Vagina (tissue), 2 donors: ENCODE measurements at regions not wholly inside any gene's neighbourhood (a gene's known extent, or its start where the extent isn't known, plus 50 kb on each side); places are given as distances from the start of the nearest gene placed in this dataset.

Source experiments
- DNase-seq, 2 donors: peaks; one replicate each; pipeline ENCODE4 v3.0.0-alpha.2; 2017; ENCODE audit errors: extremely low spot score in 2 of 2
- H3K27ac ChIP-seq: fragments of 200-600 bp; sonication (generic); one replicate; pipeline ENCODE4 v1.5.1; 2019
- H3K27me3 ChIP-seq: fragments of 200-600 bp; sonication (generic); one replicate; pipeline ENCODE4 v1.5.1; 2019
- H3K36me3 ChIP-seq, 2 donors: fragments of 200-600 bp; sonication (generic); one replicate each; pipeline ENCODE4 v1.5.1; 2017 to 2019
- H3K4me1 ChIP-seq: fragments of 200-600 bp; sonication (generic); one replicate; pipeline ENCODE4 v1.5.1; 2019
- H3K4me3 ChIP-seq, 2 donors: fragments of 200-600 bp; sonication (generic); 1 replicate in 1 of 2; 2 replicates in 1 of 2; pipeline ENCODE4 v1.5.1; 2016 to 2019
- H3K9me3 ChIP-seq: fragments of 200-600 bp; sonication (generic); one replicate; pipeline ENCODE4 v1.5.1; 2019
- POLR2A ChIP-seq, 2 donors: fragments of 450-650 bp; IDR thresholded peaks; one replicate each; pipeline ENCODE4 v1.6.1; 2017; ENCODE audit warnings: antibody characterized with exemption in 2 of 2, mild to moderate bottlenecking in 2 of 2, moderate library complexity in 2 of 2
- POLR2AphosphoS5 ChIP-seq, 2 donors: sonication (generic); formaldehyde crosslinking; IDR thresholded peaks; one replicate each; pipeline ENCODE4 v1.9.0; 2017; ENCODE audit warnings: antibody characterized with exemption in 2 of 2, mild to moderate bottlenecking in 2 of 2, low read depth in 1 of 2; ENCODE audit not compliant: insufficient read depth in 1 of 2
- intact Hi-C: fragments of 100-400 bp; cut with DNase I; formaldehyde crosslinking; loops from one replicate; pipeline ENCODE4 v1.15.1; 2023
- TF ChIP-seq, protein P1 (sequence below), 3 experiments: fragments of 450-650 bp in 2 of 3; fragments of 200-600 bp in 1 of 3; sonication (generic) in 1 of 3; IDR thresholded peaks; one replicate each; pipeline ENCODE4 v1.5.1; 2017 to 2019; ENCODE audit warnings: antibody characterized with exemption in 3 of 3, mild to moderate bottlenecking in 2 of 3, moderate library complexity in 2 of 3

DNA sequence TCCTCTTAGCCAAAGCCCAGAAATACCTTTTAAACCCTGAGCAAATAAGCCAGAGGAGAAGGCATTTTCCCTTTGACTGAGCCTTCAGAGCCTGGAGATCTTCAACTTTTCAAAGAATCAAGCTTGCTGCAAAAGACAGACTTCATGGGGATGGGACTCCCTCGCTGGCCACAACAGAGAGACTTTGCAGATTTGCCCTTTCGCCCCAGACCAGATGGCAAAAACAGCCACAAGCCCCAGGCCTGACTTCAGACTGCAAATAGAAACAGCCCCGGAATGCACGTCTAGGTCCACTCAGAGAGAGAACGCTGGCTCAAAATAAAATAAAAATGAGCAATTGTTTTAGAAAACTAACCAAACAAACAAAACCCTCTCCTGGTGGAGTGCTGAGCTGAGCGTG lies 114.6 kb upstream of the MED13L start:
- intact Hi-C loops: no loop called here
- Histone ChIP-seq H3K4me1 (peaks cover 10% of the 10 kb centered on the region), H3K36me3 (no peaks in the 10 kb centered on the region), H3K27me3 (no peaks in the 10 kb centered on the region), H3K4me3 (no peak overlapping the region), H3K9me3 (no peaks in the 10 kb centered on the region), H3K27ac (no peak overlapping the region)
- TF ChIP-seq POLR2AphosphoS5 (IDR thresholded peaks at IDR 0.05; ENCODE audit: insufficient read depth in 1 of 2, low read depth in 1 of 2) (no peak), POLR2A (IDR thresholded peaks at IDR 0.05) (no peak)
- TF ChIP-seq, protein P1, sequence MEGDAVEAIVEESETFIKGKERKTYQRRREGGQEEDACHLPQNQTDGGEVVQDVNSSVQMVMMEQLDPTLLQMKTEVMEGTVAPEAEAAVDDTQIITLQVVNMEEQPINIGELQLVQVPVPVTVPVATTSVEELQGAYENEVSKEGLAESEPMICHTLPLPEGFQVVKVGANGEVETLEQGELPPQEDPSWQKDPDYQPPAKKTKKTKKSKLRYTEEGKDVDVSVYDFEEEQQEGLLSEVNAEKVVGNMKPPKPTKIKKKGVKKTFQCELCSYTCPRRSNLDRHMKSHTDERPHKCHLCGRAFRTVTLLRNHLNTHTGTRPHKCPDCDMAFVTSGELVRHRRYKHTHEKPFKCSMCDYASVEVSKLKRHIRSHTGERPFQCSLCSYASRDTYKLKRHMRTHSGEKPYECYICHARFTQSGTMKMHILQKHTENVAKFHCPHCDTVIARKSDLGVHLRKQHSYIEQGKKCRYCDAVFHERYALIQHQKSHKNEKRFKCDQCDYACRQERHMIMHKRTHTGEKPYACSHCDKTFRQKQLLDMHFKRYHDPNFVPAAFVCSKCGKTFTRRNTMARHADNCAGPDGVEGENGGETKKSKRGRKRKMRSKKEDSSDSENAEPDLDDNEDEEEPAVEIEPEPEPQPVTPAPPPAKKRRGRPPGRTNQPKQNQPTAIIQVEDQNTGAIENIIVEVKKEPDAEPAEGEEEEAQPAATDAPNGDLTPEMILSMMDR (IDR thresholded peaks at IDR 0.05): no peak
- DNase-seq: no peak

DNA sequence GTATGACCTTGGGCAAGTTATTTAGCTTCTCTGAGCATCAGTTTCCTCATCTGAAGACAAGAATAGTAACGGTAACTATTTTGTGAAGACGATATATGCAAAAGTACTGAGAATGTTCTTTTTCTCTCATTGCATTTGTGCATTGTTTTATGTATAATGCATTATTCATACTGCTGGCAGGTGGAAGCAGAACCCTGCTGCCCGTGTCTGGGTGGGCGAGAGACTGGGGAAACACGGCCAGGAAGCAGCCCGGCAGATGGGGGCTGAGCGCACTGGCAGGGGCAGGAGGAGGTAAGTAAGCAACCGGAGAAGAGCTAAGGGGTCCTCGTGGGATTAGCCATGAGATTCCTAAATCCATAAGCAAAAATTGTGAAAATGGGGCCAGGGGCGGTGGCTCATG lies 115.8 kb upstream of the MED13L start:
- H3K27me3 ChIP-seq: no peaks in the 10 kb centered on the region
- no peak overlapping the region for H3K27ac ChIP-seq
- intact Hi-C loops: no loop called here
- TF ChIP-seq, protein P1 (IDR thresholded peaks at IDR 0.05): no peak
- TF ChIP-seq POLR2AphosphoS5 (IDR thresholded peaks at IDR 0.05; ENCODE audit: insufficient read depth in 1 of 2, low read depth in 1 of 2): no peak
- no peak for TF ChIP-seq POLR2A (IDR thresholded peaks at IDR 0.05)
- DNase-seq: no peak
- H3K36me3 ChIP-seq: no peaks in the 10 kb centered on the region
- no peaks in the 10 kb centered on the region for H3K9me3 ChIP-seq
- peaks cover 10% of the 10 kb centered on the region for H3K4me1 ChIP-seq
- no peak overlapping the region for H3K4me3 ChIP-seq

DNA sequence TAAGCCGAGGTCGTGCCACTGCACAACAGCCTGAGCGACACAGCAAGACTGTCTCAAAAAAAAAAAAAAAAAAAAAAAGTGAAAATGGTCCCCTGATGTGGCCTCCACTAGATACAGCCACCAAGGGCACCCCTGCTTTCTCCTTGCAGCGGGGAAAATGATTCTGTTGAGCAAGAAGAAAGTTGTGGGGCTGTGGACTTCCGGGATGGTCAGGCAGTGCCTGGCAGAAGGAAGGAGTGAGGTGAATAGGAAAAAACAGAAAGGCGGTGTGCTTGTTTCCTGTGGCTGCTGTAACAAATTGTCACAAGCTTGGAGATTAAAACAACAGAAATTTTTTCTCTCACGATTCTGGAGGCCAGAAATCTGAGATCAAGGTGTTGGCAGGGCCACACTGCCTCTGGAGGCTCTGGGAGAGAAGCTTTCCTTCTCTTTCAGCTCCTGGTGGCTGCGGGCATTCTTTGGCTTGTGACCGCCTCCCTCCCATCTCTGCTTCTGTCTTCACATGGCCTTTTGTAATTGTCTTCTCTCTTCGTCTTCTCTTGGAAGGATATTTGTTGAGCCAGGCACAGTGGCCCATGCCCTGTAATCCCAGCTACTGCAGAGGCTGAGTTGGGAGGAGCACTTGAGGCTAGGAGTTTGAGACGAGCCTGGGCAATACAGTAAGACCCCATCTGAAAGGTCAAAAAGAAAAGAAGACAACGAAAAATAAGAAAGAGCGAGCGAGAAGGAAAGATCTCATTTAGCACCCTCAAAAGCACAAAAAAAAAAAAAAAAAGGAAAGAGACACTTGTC lies 116.6 kb upstream of the MED13L start:
- intact Hi-C loops: no loop called here

DNA sequence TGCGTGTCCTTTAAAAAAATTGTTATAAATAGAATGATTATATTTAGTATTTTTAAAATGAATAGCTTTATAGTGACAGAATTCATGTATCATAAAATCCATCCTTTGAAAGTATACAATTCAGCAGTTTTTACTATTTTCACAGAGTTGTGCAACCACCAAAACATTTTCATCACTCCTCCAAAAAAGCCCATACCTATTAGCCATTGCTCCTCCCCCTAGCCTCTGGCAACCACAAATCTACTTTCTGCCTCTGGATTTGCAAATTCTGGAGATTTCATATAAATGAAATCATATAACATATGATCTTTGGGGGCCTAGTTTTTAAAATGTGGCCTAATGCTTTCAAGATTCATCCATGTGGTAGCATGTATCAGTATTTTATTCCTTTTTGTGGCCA lies 117.9 kb upstream of the MED13L start:
- Histone ChIP-seq H3K4me1 (no peaks in the 10 kb centered on the region), H3K9me3 (no peaks in the 10 kb centered on the region), H3K4me3 (no peak overlapping the region), H3K27ac (no peak overlapping the region), H3K36me3 (no peaks in the 10 kb centered on the region), H3K27me3 (no peaks in the 10 kb centered on the region)
- intact Hi-C loops: no loop called here
- DNase-seq: no peak
- TF ChIP-seq, protein P1 (IDR thresholded peaks at IDR 0.05): no peak
- no peak for TF ChIP-seq POLR2A (IDR thresholded peaks at IDR 0.05)
- TF ChIP-seq POLR2AphosphoS5 (IDR thresholded peaks at IDR 0.05; ENCODE audit: insufficient read depth in 1 of 2, low read depth in 1 of 2): no peak

More for the DNA sequence above, 116.6 kb upstream of the MED13L start:
- Histone ChIP-seq H3K27me3 (no peaks in the 10 kb centered on the region), H3K9me3 (no peaks in the 10 kb centered on the region), H3K4me3 (no peak overlapping the region), H3K36me3 (no peaks in the 10 kb centered on the region), H3K27ac (no peak overlapping the region), H3K4me1 (peaks cover 8% of the 10 kb centered on the region)
- DNase-seq: no peak
- TF ChIP-seq, protein P1 (IDR thresholded peaks at IDR 0.05): no peak
- TF ChIP-seq POLR2A (IDR thresholded peaks at IDR 0.05): no peak
- TF ChIP-seq POLR2AphosphoS5 (IDR thresholded peaks at IDR 0.05; ENCODE audit: insufficient read depth in 1 of 2, low read depth in 1 of 2): no peak

DNA sequence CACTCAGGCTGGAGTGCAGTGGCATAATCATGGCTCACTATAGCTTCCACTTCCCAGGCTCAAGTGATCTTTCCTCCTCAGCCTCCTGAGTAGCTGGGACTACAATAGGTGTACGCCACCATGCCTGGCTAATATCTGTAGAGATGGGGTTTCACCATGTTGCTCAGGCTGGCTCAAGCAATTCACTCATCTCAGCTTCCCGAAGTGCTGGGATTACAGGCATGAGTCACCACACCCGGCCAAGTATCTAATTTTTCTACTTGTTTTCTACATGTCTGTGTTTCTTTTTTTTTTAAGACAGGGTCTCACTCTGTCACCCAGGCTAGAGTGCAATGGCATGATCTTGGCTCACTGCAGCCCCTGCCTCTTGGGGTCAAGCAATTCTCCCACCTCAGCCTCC lies 119.7 kb upstream of the MED13L start:
- intact Hi-C loops: no loop called here
- no peaks in the 10 kb centered on the region for H3K36me3 ChIP-seq
- no peak for TF ChIP-seq POLR2A (IDR thresholded peaks at IDR 0.05)
- TF ChIP-seq, protein P1 (IDR thresholded peaks at IDR 0.05): no peak
- TF ChIP-seq POLR2AphosphoS5 (IDR thresholded peaks at IDR 0.05; ENCODE audit: insufficient read depth in 1 of 2, low read depth in 1 of 2): no peak

More for the DNA sequence above, 119.7 kb upstream of the MED13L start:
- no peak overlapping the region for H3K4me3 ChIP-seq
- DNase-seq: no peak
- H3K27ac ChIP-seq: no peak overlapping the region
- peaks cover 5% of the 10 kb centered on the region for H3K4me1 ChIP-seq
- H3K9me3 ChIP-seq: no peaks in the 10 kb centered on the region
- H3K27me3 ChIP-seq: no peaks in the 10 kb centered on the region
